Calu3 (cell line): ENCODE measurements at regions not wholly inside any gene's neighbourhood (a gene's known extent, or its start where the extent isn't known, plus 50 kb on each side); places are given as distances from the start of the nearest gene placed in this dataset.

Experiments used
- BruUV-seq: library from RNA; stranded (reverse); fragments of 400-500 nt; replicated peaks from 2 replicates; lab custom pipeline; 2021; lab: Mats Ljungman, UMichigan
- CTCF ChIA-PET: fragments of 300-600 bp; sonication (Branson Sonifier 250); formaldehyde crosslinking; loops from one replicate; lab custom pipeline; 2022; ENCODE audit warnings: antibody characterized with exemption; lab: Charles Lee
- DNase-seq: peaks from one replicate; pipeline ENCODE4 v3.0.0; 2022
- H3K27ac Mint-ChIP-seq: one replicate; pipeline ENCODE4 v1.8.0; 2022; ENCODE audit warnings: mixed read lengths; ENCODE audit not compliant: unreplicated experiment
- H3K27me3 Mint-ChIP-seq: one replicate; pipeline ENCODE4 v1.8.0; 2022; ENCODE audit warnings: mixed read lengths; ENCODE audit not compliant: unreplicated experiment
- H3K36me3 Mint-ChIP-seq: one replicate; pipeline ENCODE4 v1.8.0; 2022; ENCODE audit warnings: mild to moderate bottlenecking, moderate library complexity, mixed read lengths; ENCODE audit not compliant: insufficient read depth, unreplicated experiment
- H3K4me1 Mint-ChIP-seq: one replicate; pipeline ENCODE4 v1.8.0; 2022; ENCODE audit warnings: mild to moderate bottlenecking, low read depth, mixed read lengths; ENCODE audit not compliant: unreplicated experiment
- H3K4me3 Mint-ChIP-seq: one replicate; pipeline ENCODE4 v1.8.0; 2022; ENCODE audit warnings: mild to moderate bottlenecking, low read depth, moderate library complexity, mixed read lengths; ENCODE audit not compliant: unreplicated experiment
- H3K9me3 Mint-ChIP-seq: one replicate; pipeline ENCODE4 v1.8.0; 2022; ENCODE audit warnings: low read depth, mixed read lengths; ENCODE audit not compliant: unreplicated experiment
- intact Hi-C: fragments of 100-400 bp; cut with micrococcal nuclease; formaldehyde crosslinking; loops from one replicate; pipeline ENCODE4 v1.10.0; 2022; ENCODE audit not compliant: unreplicated experiment
- TF ChIP-seq, protein P1 (sequence below): fragments of 200-600 bp; IDR thresholded peaks from one replicate; pipeline ENCODE4 v1.8.0; 2022; ENCODE audit warnings: antibody characterized with exemption; ENCODE audit not compliant: unreplicated experiment

DNA sequence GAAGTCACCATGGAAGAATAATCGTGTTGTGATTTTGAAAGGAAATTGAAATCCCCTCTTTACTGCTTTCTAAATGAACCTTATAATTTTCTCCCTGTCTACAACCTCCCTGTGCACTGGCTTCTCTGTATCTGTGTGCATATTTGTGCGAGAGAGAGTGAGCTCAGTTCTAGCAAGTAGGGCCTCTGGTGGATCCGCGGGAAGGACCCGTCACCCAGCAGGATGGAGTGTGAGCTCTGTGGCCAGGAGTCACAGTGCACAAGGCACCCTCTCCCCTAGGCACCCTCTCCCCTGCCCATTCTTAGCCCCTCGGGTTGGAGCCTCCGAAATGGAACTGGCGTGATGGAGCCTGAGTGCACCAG is 109.0 kb downstream of the TRIM29 start:
- intact Hi-C loops: no loop called here
- CTCF ChIA-PET: no interaction called here
- no TSS peak for BruUV-seq
- Mint-ChIP-seq H3K27me3 (peaks cover 77% of the 10 kb centered on the region), H3K4me3 (no peak overlapping the region), H3K4me1 (no peaks in the 10 kb centered on the region), H3K27ac (no peak overlapping the region), H3K36me3 (no peaks in the 10 kb centered on the region), H3K9me3 (no peaks in the 10 kb centered on the region)
- DNase-seq: no peak
- TF ChIP-seq, protein P1, sequence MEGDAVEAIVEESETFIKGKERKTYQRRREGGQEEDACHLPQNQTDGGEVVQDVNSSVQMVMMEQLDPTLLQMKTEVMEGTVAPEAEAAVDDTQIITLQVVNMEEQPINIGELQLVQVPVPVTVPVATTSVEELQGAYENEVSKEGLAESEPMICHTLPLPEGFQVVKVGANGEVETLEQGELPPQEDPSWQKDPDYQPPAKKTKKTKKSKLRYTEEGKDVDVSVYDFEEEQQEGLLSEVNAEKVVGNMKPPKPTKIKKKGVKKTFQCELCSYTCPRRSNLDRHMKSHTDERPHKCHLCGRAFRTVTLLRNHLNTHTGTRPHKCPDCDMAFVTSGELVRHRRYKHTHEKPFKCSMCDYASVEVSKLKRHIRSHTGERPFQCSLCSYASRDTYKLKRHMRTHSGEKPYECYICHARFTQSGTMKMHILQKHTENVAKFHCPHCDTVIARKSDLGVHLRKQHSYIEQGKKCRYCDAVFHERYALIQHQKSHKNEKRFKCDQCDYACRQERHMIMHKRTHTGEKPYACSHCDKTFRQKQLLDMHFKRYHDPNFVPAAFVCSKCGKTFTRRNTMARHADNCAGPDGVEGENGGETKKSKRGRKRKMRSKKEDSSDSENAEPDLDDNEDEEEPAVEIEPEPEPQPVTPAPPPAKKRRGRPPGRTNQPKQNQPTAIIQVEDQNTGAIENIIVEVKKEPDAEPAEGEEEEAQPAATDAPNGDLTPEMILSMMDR: no peak

DNA sequence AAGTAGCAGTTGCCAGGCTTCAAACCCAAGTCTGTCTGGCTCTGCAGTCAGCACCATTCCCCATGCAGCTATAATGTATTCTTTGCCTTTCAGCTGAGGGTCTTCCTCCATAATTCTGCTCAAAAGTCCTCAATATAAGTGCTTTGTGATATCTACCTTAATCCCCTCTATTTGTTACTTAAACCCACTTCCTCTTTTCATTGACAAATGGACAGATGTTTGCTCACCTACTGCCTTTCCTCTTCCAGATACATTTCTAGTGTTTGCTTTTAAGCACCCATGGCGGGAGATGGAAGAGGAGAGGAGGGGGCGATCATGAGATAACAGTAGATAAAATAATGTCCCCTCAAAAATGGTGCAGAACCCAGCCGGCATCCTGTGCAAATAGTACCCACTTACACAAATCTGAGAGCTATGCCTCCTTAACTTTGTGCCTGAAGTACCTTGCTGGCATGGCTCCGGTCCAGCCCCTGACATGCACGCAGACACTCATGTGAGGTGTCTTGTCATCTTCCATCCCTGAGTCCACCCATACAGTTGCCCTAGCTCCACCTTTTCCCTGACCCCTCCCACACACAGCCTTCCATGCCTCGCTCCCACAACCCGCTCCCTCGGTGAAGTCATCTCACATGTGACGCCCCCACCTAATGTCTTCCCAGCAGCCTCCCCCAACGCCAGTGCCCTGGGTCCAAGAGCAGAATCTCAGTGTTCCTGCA is 109.6 kb downstream of the TRIM29 start:
- TF ChIP-seq, protein P1: no peak
- CTCF ChIA-PET: no interaction called here
- Mint-ChIP-seq H3K9me3 (no peaks in the 10 kb centered on the region), H3K36me3 (no peaks in the 10 kb centered on the region), H3K4me3 (no peak overlapping the region), H3K27ac (no peak overlapping the region), H3K27me3 (peaks cover 77% of the 10 kb centered on the region), H3K4me1 (no peaks in the 10 kb centered on the region)
- DNase-seq: no peak
- BruUV-seq: no TSS peak
- intact Hi-C loops: no loop called here

DNA sequence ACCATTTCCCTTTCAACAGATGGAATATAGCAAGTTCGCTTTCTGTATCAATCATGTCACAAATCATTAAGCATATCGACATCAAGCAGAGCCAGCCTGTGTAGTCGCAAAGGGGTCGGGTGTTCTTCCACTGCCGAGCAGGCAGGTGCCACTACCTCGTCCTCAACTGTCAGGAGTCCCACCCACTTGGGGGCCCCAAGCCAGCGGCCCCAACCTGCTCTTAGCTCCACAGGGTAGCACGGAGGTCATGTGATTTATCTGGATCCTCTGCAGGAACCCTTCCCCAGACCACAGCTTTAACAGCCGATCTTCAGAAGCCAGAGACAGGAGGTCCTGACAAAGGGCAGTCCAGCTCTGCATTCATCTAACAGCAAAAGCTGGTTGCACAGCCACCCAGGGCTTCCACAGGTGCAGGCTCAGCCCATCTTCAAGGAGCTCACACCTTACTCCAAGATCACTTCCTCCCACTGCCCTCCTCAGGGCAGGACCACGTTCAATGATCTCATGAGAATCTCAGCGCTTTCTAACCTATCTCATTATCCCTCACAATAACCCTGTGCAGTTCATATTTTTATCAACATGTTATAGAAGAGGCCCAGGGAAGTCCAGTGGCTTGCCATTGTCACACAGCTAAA is 110.2 kb downstream of the TRIM29 start:
- TF ChIP-seq, protein P1: no peak
- H3K4me3 Mint-ChIP-seq: no peak overlapping the region
- intact Hi-C loops: no loop called here
- BruUV-seq: no TSS peak
- H3K9me3 Mint-ChIP-seq: no peaks in the 10 kb centered on the region
- H3K4me1 Mint-ChIP-seq: no peaks in the 10 kb centered on the region
- DNase-seq: no peak
- CTCF ChIA-PET: no interaction called here
- H3K27ac Mint-ChIP-seq: no peak overlapping the region
- H3K27me3 Mint-ChIP-seq: peaks cover 78% of the 10 kb centered on the region
- no peaks in the 10 kb centered on the region for H3K36me3 Mint-ChIP-seq

DNA sequence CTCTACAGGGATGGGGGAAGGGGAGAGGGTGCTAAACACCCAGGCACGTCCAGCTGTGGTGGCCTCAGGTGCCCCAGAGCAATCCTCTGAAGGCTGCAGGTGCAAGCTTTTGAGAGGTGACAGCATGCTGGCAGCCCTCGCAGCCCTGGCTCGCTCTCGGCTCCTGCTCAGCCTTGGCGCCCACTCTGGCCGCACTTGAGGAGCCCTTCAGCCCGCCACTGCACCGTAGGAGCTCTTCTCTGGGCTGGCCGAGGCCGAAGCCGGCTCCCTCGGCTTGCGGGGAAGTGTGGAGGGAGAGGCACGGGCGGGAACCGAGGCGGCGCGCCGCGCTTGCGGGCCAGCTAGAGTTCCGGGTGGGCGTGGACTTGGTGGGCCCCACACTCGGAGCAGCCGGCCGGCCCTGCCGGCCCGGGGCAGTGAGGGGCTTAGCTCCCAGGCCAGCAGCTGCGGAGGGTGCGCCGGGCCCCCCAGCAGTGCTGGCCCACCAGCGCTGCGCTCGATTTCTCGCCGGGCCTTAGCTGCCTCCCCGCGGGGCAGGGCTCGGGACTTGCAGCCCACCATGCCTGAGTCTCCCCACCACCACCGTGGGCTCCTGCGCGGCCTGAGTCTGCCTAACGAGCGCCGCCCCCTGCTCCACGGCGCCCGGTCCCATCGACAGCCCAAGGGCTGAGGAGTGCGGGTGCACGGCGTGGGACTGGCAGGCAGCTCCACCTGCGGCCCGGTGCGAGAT is 112.1 kb downstream of the TRIM29 start:
- BruUV-seq: no TSS peak
- Mint-ChIP-seq H3K9me3 (no peaks in the 10 kb centered on the region), H3K27ac (no peak overlapping the region), H3K4me1 (no peaks in the 10 kb centered on the region), H3K27me3 (peaks cover 77% of the 10 kb centered on the region), H3K36me3 (no peaks in the 10 kb centered on the region), H3K4me3 (no peak overlapping the region)
- TF ChIP-seq, protein P1: no peak
- no peak for DNase-seq
- CTCF ChIA-PET: no interaction called here
- intact Hi-C loops: no loop called here
